ENCODE measurements at regions not wholly inside any gene's neighbourhood (a gene's known extent, or its start where the extent isn't known, plus 50 kb on each side); places are given as distances from the start of the nearest gene placed in this dataset.

- no peak for TF ChIP-seq POLR2A (IDR thresholded peaks at IDR 0.05)
- no peak for TF ChIP-seq CTCF (IDR thresholded peaks at IDR 0.05)
- no peaks in the 10 kb centered on the region for H3K4me1 ChIP-seq (replicated peaks in 1 of 2)
- no peak overlapping the region for H3K4me3 ChIP-seq
- WGBS, 4 donors = 64 to 91% (median 86%) methylated on average over 4 to 8 of the region's 8 CpGs
- intact Hi-C loops (cut with DNase I) = no loop called here
- H3K36me3 ChIP-seq (replicated peaks in 1 of 2) = no peaks in the 10 kb centered on the region
- no peaks in the 10 kb centered on the region for H3K9me3 ChIP-seq (replicated peaks in 1 of 3)
- H3K27me3 ChIP-seq = no peaks in the 10 kb centered on the region
- no peak overlapping the region for H3K27ac ChIP-seq
- DNase-seq = no peak
Measured at GRCh38 chr2:121120411-121120810, 164.6 kb downstream of the TFCP2L1 start.

- 79 to 88% (median 83%) methylated on average over 5 to 8 of the region's 8 CpGs for WGBS, 4 donors
- no peak for DNase-seq
- H3K27ac ChIP-seq = no peak overlapping the region
- no peaks in the 10 kb centered on the region for H3K27me3 ChIP-seq
- H3K9me3 ChIP-seq (replicated peaks in 1 of 3) = no peaks in the 10 kb centered on the region
- no peaks in the 10 kb centered on the region for H3K36me3 ChIP-seq (replicated peaks in 1 of 2)
- H3K4me3 ChIP-seq = no peak overlapping the region
- TF ChIP-seq CTCF (IDR thresholded peaks at IDR 0.05) (no peak), POLR2A (IDR thresholded peaks at IDR 0.05) (no peak)
- no peaks in the 10 kb centered on the region for H3K4me1 ChIP-seq (replicated peaks in 1 of 2)
- intact Hi-C loops (cut with DNase I) = no loop called here
Measured at GRCh38 chr2:121120991-121121390, 164.0 kb downstream of the TFCP2L1 start.

GRCh38 chr2:121121661-121122060, 163.3 kb downstream of the TFCP2L1 start:
- Histone ChIP-seq H3K9me3 (replicated peaks in 1 of 3) (no peaks in the 10 kb centered on the region), H3K27ac (no peak overlapping the region), H3K4me3 (no peak overlapping the region), H3K36me3 (replicated peaks in 1 of 2) (no peaks in the 10 kb centered on the region), H3K27me3 (no peaks in the 10 kb centered on the region), H3K4me1 (replicated peaks in 1 of 2) (no peaks in the 10 kb centered on the region)
- 89 to 96% (median 90%) methylated on average over 6 to 7 of the region's 7 CpGs for WGBS, 4 donors
- no peak for TF ChIP-seq POLR2A (IDR thresholded peaks at IDR 0.05)
- TF ChIP-seq CTCF (IDR thresholded peaks at IDR 0.05) = no peak
- intact Hi-C loops (cut with DNase I) = no loop called here
- no peak for DNase-seq

GRCh38 chr2:121123268-121123667, 161.7 kb downstream of the TFCP2L1 start:
- H3K9me3 ChIP-seq (replicated peaks in 1 of 3) = no peaks in the 10 kb centered on the region
- no peaks in the 10 kb centered on the region for H3K27me3 ChIP-seq
- H3K36me3 ChIP-seq (replicated peaks in 1 of 2) = no peaks in the 10 kb centered on the region
- H3K4me1 ChIP-seq (replicated peaks in 1 of 2) = no peaks in the 10 kb centered on the region
- H3K27ac ChIP-seq = no peak overlapping the region
- intact Hi-C loops (cut with DNase I) = no loop called here
- no peak overlapping the region for H3K4me3 ChIP-seq
- DNase-seq = no peak
- TF ChIP-seq CTCF (IDR thresholded peaks at IDR 0.05) = no peak
- no peak for TF ChIP-seq POLR2A (IDR thresholded peaks at IDR 0.05)
- WGBS, 4 donors = 88 to 96% (median 89%) methylated on average over 5 to 10 of the region's 10 CpGs; no CpG with 5 or more reads in 1 of the 4 donors
